GM19324 (cell line): ENCODE measurements at regions not wholly inside any gene's neighbourhood (a gene's known extent, or its start where the extent isn't known, plus 50 kb on each side); places are given as distances from the start of the nearest gene placed in this dataset.

Experiments used
- ATAC-seq: cut with Tn5 transposase; IDR thresholded peaks from one replicate; pipeline ENCODE4 v1.9.1; 2021; ENCODE audit warnings: mild to moderate bottlenecking, moderate library complexity; ENCODE audit not compliant: unreplicated experiment, low FRiP score

- no peak for ATAC-seq
These were observed 187.5 kb upstream of the CTNNB1 start for GRCh38 chr3:41011854-41012253.

- ATAC-seq: no peak
These were observed 180.4 kb upstream of the CTNNB1 start for GRCh38 chr3:41018855-41019254.

- ATAC-seq: no peak
These were observed 175.1 kb upstream of the CTNNB1 start for GRCh38 chr3:41024031-41024836.

GRCh38 chr3:41026394-41027177, 172.7 kb upstream of the CTNNB1 start:
- ATAC-seq: no peak

GRCh38 chr3:41029356-41029755, 169.9 kb upstream of the CTNNB1 start:
- ATAC-seq: no peak

- no peak for ATAC-seq
These were observed 169.1 kb upstream of the CTNNB1 start for GRCh38 chr3:41030220-41030619.

GRCh38 chr3:41031401-41031800, 167.9 kb upstream of the CTNNB1 start:
- no peak for ATAC-seq

GRCh38 chr3:41033956-41034519, 165.3 kb upstream of the CTNNB1 start:
- no peak for ATAC-seq

GRCh38 chr3:41035456-41036022, 163.8 kb upstream of the CTNNB1 start:
- no peak for ATAC-seq

GRCh38 chr3:41037651-41038334, 161.5 kb upstream of the CTNNB1 start:
- no peak for ATAC-seq

- ATAC-seq: no peak
These were observed 159.0 kb upstream of the CTNNB1 start for GRCh38 chr3:41040256-41040655.

GRCh38 chr3:41041462-41041861, 157.8 kb upstream of the CTNNB1 start:
- no peak for ATAC-seq

GRCh38 chr3:41041899-41042298, 157.4 kb upstream of the CTNNB1 start:
- no peak for ATAC-seq

GRCh38 chr3:41044523-41044922, 154.8 kb upstream of the CTNNB1 start:
- no peak for ATAC-seq

- no peak for ATAC-seq
These were observed 153.8 kb upstream of the CTNNB1 start for GRCh38 chr3:41045491-41045890.

- no peak for ATAC-seq
These were observed 149.2 kb upstream of the CTNNB1 start for GRCh38 chr3:41050144-41050543.

- no peak for ATAC-seq
These were observed 146.1 kb upstream of the CTNNB1 start for GRCh38 chr3:41053220-41053619.

GRCh38 chr3:41060106-41060505, 139.2 kb upstream of the CTNNB1 start:
- no peak for ATAC-seq

GRCh38 chr3:41064070-41064469, 135.2 kb upstream of the CTNNB1 start:
- ATAC-seq: no peak

GRCh38 chr3:41064526-41064925, 134.8 kb upstream of the CTNNB1 start:
- ATAC-seq: no peak

GRCh38 chr3:41065340-41065739, 134.0 kb upstream of the CTNNB1 start:
- ATAC-seq: no peak
